ENCODE measurements at regions not wholly inside any gene's neighbourhood (a gene's known extent, or its start where the extent isn't known, plus 50 kb on each side); places are given as distances from the start of the nearest gene placed in this dataset.
A peak's percentile ranks its signal among the peaks of the same experiment; 100 is the strongest.
"Not testable (repeated sequence)": the region's sequence is repeated elsewhere in the genome, so short reads cannot be mapped to it uniquely, and the experiment has no call there.

GRCh38 chr2:62654876-62655359 lies 50.6 kb upstream of the EHBP1 start:
- BruUV-seq (replicated peaks) = no TSS peak
- Histone ChIP-seq H3K4me3 (ENCODE audit: low read length) (no peak overlapping the region), H3K36me3 (ENCODE audit: low read depth, low read length) (no peaks in the 10 kb centered on the region), H2AFZ (ENCODE audit: low read length) (no peak overlapping the region), H3K27me3 (ENCODE audit: low read length) (no peaks in the 10 kb centered on the region), H4K20me1 (ENCODE audit: low read length) (no peaks in the 10 kb centered on the region), H3K79me2 (ENCODE audit: low read length) (no peaks in the 10 kb centered on the region), H3K9me3 (ENCODE audit: low read length) (no peaks in the 10 kb centered on the region), H3K9ac (ENCODE audit: low read length) (no peak overlapping the region), H3F3A (ENCODE audit: low read length, unreplicated experiment) (no peaks in the 10 kb centered on the region), H3K4me1 (ENCODE audit: insufficient read depth, low read length) (peaks cover 17% of the 10 kb centered on the region), H3K27ac (ENCODE audit: low read length) (no peak overlapping the region), H3K9me2 (replicated peaks; ENCODE audit: low read length) (no peaks in the 10 kb centered on the region), H3K4me2 (ENCODE audit: low read length) (no peak overlapping the region)
- POLR2A ChIA-PET (ENCODE audit: unreplicated experiment) = no interaction called here
- TF ChIP-seq, protein P1, sequence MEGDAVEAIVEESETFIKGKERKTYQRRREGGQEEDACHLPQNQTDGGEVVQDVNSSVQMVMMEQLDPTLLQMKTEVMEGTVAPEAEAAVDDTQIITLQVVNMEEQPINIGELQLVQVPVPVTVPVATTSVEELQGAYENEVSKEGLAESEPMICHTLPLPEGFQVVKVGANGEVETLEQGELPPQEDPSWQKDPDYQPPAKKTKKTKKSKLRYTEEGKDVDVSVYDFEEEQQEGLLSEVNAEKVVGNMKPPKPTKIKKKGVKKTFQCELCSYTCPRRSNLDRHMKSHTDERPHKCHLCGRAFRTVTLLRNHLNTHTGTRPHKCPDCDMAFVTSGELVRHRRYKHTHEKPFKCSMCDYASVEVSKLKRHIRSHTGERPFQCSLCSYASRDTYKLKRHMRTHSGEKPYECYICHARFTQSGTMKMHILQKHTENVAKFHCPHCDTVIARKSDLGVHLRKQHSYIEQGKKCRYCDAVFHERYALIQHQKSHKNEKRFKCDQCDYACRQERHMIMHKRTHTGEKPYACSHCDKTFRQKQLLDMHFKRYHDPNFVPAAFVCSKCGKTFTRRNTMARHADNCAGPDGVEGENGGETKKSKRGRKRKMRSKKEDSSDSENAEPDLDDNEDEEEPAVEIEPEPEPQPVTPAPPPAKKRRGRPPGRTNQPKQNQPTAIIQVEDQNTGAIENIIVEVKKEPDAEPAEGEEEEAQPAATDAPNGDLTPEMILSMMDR (conservative IDR thresholded peaks at IDR 0.05; ENCODE audit: low read depth, low read length) = no peak
- TF ChIP-seq EZH2phosphoT487 (IDR thresholded peaks at IDR 0.05; ENCODE audit: borderline replicate concordance, low read length) (no peak), EZH2 (IDR thresholded peaks at IDR 0.05; ENCODE audit: low read length, unreplicated experiment) (no peak)
- CTCF ChIA-PET = no interaction called here
- ATAC-seq = no peak
- no peak for DNase-seq
- intact Hi-C loops (cut with micrococcal nuclease) = no loop called here

GRCh38 chr2:62654423-62654791 lies 51.1 kb upstream of the EHBP1 start:
- H3K79me2 ChIP-seq (ENCODE audit: low read length) = no peaks in the 10 kb centered on the region
- ChIA-PET POLR2A (ENCODE audit: unreplicated experiment) (no interaction called here), CTCF (no interaction called here)
- no peak overlapping the region for H3K4me3 ChIP-seq (ENCODE audit: low read length)
- H3K4me1 ChIP-seq (ENCODE audit: insufficient read depth, low read length) = peaks cover 12% of the 10 kb centered on the region
- no peaks in the 10 kb centered on the region for H3K9me3 ChIP-seq (ENCODE audit: low read length)
- H3K4me2 ChIP-seq (ENCODE audit: low read length) = no peak overlapping the region
- no peaks in the 10 kb centered on the region for H3K27me3 ChIP-seq (ENCODE audit: low read length)
- no peaks in the 10 kb centered on the region for H3K9me2 ChIP-seq (replicated peaks; ENCODE audit: low read length)
- no peak overlapping the region for H3K9ac ChIP-seq (ENCODE audit: low read length)
- no peaks in the 10 kb centered on the region for H4K20me1 ChIP-seq (ENCODE audit: low read length)
- no peaks in the 10 kb centered on the region for H3K36me3 ChIP-seq (ENCODE audit: low read depth, low read length)
- DNase-seq (peak; percentile 70), ATAC-seq (no peak; the same call in 1 of the 2 replicates)
- no peaks in the 10 kb centered on the region for H3F3A ChIP-seq (ENCODE audit: low read length, unreplicated experiment)
- TF ChIP-seq EZH2 (IDR thresholded peaks at IDR 0.05; ENCODE audit: low read length, unreplicated experiment) (no peak), EZH2phosphoT487 (IDR thresholded peaks at IDR 0.05; ENCODE audit: borderline replicate concordance, low read length) (no peak)
- TF ChIP-seq, protein P1 (conservative IDR thresholded peaks at IDR 0.05; ENCODE audit: low read depth, low read length) = no peak
- no peak overlapping the region; the same call in 1 of the 2 replicates for H2AFZ ChIP-seq (ENCODE audit: low read length)
- intact Hi-C loops (cut with micrococcal nuclease) = no loop called here
- no TSS peak for BruUV-seq (replicated peaks)
- H3K27ac ChIP-seq (ENCODE audit: low read length) = 0 out of 2 replicates have a peak overlapping the region, but pooled peaks have one; percentile 9

DNA sequence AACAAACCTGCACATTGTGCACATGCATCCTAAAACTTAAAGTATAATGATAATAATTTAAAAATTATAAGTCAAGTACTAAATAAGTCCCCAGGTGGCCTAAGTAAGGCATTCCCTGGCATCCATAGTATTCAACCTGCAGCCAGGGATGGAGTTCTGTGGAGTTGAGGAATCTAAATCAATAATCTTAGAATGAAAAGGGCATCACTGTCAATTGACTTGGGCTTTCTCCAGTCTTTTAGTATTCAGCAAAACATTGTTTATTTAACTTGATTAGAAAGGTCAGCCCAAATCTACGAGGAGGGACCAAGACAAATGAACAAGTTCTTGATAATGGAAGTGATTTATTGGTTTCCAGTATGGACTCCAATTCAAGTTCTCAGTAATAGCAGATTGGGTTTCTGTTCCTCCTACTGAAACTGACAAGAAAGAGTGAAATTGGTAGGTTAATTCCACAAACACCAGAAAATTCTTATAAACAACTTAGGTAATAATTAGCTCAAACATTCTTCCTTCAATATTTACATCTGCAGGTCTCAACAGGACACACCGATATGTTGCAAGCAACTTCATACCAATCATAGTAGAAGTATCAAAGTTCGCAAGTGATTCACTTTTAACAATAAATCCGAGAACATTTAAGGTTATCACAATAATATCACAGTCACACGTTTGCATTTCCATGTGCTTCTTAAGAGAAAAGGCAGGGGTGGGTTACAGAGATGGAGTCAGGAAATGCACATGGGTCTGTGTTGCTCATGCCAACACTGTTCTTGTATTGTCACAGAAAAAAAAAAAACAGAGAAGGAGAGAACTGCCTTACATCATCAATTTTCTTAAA lies 51.7 kb upstream of the EHBP1 start:
- Histone ChIP-seq H2AFZ (ENCODE audit: low read length) (no peak overlapping the region), H3K27ac (ENCODE audit: low read length) (0 out of 2 replicates have a peak overlapping the region, but pooled peaks have one; percentile 9)

DNA sequence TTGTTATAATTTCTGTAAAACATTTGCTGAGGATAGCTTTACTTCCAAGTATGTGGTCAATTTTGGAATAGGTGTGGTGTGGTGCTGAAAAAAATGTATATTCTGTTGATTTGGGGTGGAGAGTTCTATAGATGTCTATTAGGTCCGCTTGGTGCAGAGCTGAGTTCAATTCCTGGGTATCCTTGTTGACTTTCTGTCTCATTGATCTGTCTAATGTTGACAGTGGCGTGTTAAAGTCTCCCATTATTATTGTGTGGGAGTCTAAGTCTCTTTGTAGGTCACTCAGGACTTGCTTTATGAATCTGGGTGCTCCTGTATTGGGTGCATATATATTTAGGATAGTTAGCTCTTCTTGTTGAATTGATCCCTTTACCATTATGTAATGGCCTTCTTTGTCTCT lies 56.4 kb upstream of the EHBP1 start:
- H3K79me2 ChIP-seq (ENCODE audit: low read length); H4K20me1 ChIP-seq (ENCODE audit: low read length); H3K27ac ChIP-seq (ENCODE audit: low read length); H3K9me2 ChIP-seq (replicated peaks; ENCODE audit: low read length); H3K36me3 ChIP-seq (ENCODE audit: low read depth, low read length); intact Hi-C loops (cut with micrococcal nuclease); H3K9ac ChIP-seq (ENCODE audit: low read length); CTCF ChIA-PET; POLR2A ChIA-PET (ENCODE audit: unreplicated experiment); H3F3A ChIP-seq (ENCODE audit: low read length, unreplicated experiment); H3K4me3 ChIP-seq (ENCODE audit: low read length); H3K27me3 ChIP-seq (ENCODE audit: low read length); ATAC-seq; H3K9me3 ChIP-seq (ENCODE audit: low read length); H3K4me1 ChIP-seq (ENCODE audit: insufficient read depth, low read length); BruUV-seq (replicated peaks); DNase-seq; H2AFZ ChIP-seq (ENCODE audit: low read length); H3K4me2 ChIP-seq (ENCODE audit: low read length): not testable (repeated sequence)

More for the DNA sequence above, 51.7 kb upstream of the EHBP1 start:
- ATAC-seq (no peak), DNase-seq (no peak)
- H3F3A ChIP-seq (ENCODE audit: low read length, unreplicated experiment) = no peaks in the 10 kb centered on the region
- TF ChIP-seq, protein P1 (conservative IDR thresholded peaks at IDR 0.05; ENCODE audit: low read depth, low read length) = no peak
- TF ChIP-seq EZH2phosphoT487 (IDR thresholded peaks at IDR 0.05; ENCODE audit: borderline replicate concordance, low read length) (no peak), EZH2 (IDR thresholded peaks at IDR 0.05; ENCODE audit: low read length, unreplicated experiment) (no peak)
- no TSS peak for BruUV-seq (replicated peaks)
- CTCF ChIA-PET = no interaction called here
- no peak overlapping the region for H3K4me3 ChIP-seq (ENCODE audit: low read length)
- POLR2A ChIA-PET (ENCODE audit: unreplicated experiment) = no interaction called here
- no peaks in the 10 kb centered on the region for H3K9me3 ChIP-seq (ENCODE audit: low read length)
- no peaks in the 10 kb centered on the region for H3K27me3 ChIP-seq (ENCODE audit: low read length)
- H3K9me2 ChIP-seq (replicated peaks; ENCODE audit: low read length) = no peaks in the 10 kb centered on the region
- H3K36me3 ChIP-seq (ENCODE audit: low read depth, low read length) = no peaks in the 10 kb centered on the region
- no peaks in the 10 kb centered on the region for H4K20me1 ChIP-seq (ENCODE audit: low read length)
- intact Hi-C loops (cut with micrococcal nuclease) = no loop called here
- H3K79me2 ChIP-seq (ENCODE audit: low read length) = no peaks in the 10 kb centered on the region
- H3K9ac ChIP-seq (ENCODE audit: low read length) = no peak overlapping the region
- H3K4me1 ChIP-seq (ENCODE audit: insufficient read depth, low read length) = peaks cover 11% of the 10 kb centered on the region
- no peak overlapping the region for H3K4me2 ChIP-seq (ENCODE audit: low read length)

Measured in PC-3 (cell line).